IMR-90 (cell line): ENCODE measurements at regions not wholly inside any gene's neighbourhood (a gene's known extent, or its start where the extent isn't known, plus 50 kb on each side); places are given as distances from the start of the nearest gene placed in this dataset.

ENCODE experiments used
- BHLHE40 ChIP-seq: fragments of 150-350 bp; IDR thresholded peaks from 2 replicates; pipeline ENCODE4 v1.6.1; 2016; ENCODE audit warnings: mild to moderate bottlenecking, low read depth, low read length
- CEBPB ChIP-seq: IDR thresholded peaks from 2 replicates; pipeline ENCODE4 v1.6.1; 2012; ENCODE audit warnings: low read depth, low read length, improper control_type of control experiment
- CTCF ChIP-seq: conservative IDR thresholded peaks from 2 replicates; pipeline ENCODE4 v1.5.1; 2012; ENCODE audit warnings: mild to moderate bottlenecking, low read depth, low read length, improper control_type of control experiment
- RFX5 ChIP-seq: IDR thresholded peaks from 2 replicates; pipeline ENCODE4 v1.8.0; 2012; ENCODE audit warnings: low read depth, mild to moderate bottlenecking, low read length, moderate library complexity

- no peak for TF ChIP-seq RFX5
- TF ChIP-seq CEBPB = no peak
- TF ChIP-seq CTCF = no peak
- no peak for TF ChIP-seq BHLHE40
These were observed 51.2 kb upstream of the ZSWIM6 start for GRCh38 chr5:61280761-61281427.
